GM12873 (cell line): ENCODE measurements at regions not wholly inside any gene's neighbourhood (a gene's known extent, or its start where the extent isn't known, plus 50 kb on each side); places are given as distances from the start of the nearest gene placed in this dataset.

ENCODE experiments used
- TF ChIP-seq, protein P1 (sequence below): IDR thresholded peaks from 2 replicates; pipeline ENCODE4 v1.5.1; 2012; ENCODE audit warnings: low read depth, mild to moderate bottlenecking, moderate library complexity, low read length, control low read depth; ENCODE audit not compliant: insufficient read depth; ENCODE audit errors: missing control alignments

DNA sequence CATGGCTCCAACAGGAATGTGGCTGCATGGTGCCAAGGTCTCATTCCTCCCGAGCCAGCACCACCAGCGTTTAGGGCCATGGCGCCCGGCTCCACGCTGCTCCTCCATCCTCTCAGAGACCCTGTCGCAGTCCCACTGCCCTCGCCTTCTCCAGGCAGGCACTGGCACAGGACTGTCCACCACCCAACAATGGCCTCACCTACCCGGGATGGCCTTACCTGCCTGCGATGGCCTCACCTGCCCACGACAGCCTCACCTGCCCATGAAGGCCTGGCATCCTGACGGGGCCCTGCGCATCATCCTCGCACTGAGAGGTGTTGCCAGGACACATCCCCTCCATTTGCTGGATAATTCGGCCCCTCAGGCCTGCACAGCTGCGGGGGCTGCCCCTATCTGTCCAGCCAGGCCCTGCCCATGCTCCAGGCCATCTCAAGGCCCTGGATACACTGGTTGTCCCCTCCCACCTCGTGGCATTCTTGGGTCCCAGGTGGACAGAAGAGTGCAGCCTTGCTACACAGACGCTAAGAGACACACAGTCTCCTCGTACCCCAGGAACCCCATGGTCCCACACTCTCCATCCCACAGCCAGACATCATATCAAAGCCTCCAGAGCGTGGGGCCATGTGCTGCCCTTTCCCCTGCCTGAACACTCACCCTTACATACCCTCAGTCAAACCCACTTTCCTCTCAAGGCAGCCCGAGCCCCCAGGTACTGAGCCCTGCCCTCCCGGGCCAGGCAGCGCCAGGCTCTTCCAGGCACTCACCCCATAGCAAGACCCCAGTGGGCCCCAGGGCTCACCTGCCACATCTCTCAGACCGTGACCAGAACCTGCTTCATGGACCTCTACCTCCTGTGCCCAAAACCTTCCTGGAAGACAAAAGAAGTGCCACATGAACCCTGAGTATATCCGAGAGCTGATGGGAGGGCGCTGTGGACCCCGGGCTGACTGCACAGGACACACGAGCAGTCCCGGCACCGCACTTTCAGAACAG is 268.6 kb downstream of the EIPR1 start:
- TF ChIP-seq, protein P1, sequence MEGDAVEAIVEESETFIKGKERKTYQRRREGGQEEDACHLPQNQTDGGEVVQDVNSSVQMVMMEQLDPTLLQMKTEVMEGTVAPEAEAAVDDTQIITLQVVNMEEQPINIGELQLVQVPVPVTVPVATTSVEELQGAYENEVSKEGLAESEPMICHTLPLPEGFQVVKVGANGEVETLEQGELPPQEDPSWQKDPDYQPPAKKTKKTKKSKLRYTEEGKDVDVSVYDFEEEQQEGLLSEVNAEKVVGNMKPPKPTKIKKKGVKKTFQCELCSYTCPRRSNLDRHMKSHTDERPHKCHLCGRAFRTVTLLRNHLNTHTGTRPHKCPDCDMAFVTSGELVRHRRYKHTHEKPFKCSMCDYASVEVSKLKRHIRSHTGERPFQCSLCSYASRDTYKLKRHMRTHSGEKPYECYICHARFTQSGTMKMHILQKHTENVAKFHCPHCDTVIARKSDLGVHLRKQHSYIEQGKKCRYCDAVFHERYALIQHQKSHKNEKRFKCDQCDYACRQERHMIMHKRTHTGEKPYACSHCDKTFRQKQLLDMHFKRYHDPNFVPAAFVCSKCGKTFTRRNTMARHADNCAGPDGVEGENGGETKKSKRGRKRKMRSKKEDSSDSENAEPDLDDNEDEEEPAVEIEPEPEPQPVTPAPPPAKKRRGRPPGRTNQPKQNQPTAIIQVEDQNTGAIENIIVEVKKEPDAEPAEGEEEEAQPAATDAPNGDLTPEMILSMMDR = no peak

GRCh38 chr2:3108105-3108504 is 269.5 kb downstream of the EIPR1 start:
- TF ChIP-seq, protein P1 = no peak

DNA sequence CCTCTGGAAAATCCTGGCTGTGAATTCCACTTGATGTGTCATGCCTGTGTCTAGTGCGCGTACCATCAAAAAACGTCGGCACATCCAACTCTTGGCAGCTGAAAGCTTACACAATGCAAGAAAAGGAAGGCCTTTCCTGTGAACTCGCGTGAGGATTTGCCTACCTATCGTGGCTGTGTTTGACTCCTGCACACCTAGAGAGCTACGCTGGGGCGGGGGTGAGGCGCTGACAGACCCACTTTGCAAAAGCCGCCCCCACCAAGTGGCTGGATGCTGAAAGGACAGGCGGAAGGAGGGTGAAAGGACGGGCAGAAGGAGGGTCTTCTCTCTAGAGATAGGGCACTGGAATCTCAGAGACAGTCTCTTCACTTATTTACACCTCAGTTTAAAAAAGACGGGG is 270.1 kb downstream of the EIPR1 start:
- TF ChIP-seq, protein P1 = no peak

GRCh38 chr2:3105814-3106569 is 271.6 kb downstream of the EIPR1 start:
- TF ChIP-seq, protein P1 = no peak

GRCh38 chr2:3104261-3104660 is 273.4 kb downstream of the EIPR1 start:
- TF ChIP-seq, protein P1 = no peak

GRCh38 chr2:3102922-3103569 is 274.6 kb downstream of the EIPR1 start:
- TF ChIP-seq, protein P1 = no peak
